CD14-positive monocyte (primary cell): ENCODE measurements at regions not wholly inside any gene's neighbourhood (a gene's known extent, or its start where the extent isn't known, plus 50 kb on each side); places are given as distances from the start of the nearest gene placed in this dataset.

Source experiments
- DNase-seq, 3 donors: peaks; one replicate each; pipeline ENCODE4 v3.0.0-alpha.2; 2011 to 2022
- H2AFZ ChIP-seq: 2 replicates; pipeline ENCODE4 v1.6.0; 2012; ENCODE audit warnings: mild to moderate bottlenecking, low read depth, low read length, inconsistent platforms; ENCODE audit not compliant: insufficient read depth, poor library complexity, severe bottlenecking
- H3K27ac ChIP-seq, 2 donors: 1 replicate in 1 of 2; 2 replicates in 1 of 2; pipeline ENCODE4 v1.5.1; 2012 to 2013; ENCODE audit warnings: low read length in 2 of 2, control low read depth in 1 of 2, inconsistent platforms in 1 of 2, low read depth in 1 of 2, mild to moderate bottlenecking in 1 of 2
- H3K27me3 ChIP-seq, 2 donors: one replicate each; pipeline versions ENCODE4 v1.6.0 to v1.6.1; 2011 to 2013; ENCODE audit warnings: low read length in 2 of 2; ENCODE audit not compliant: control insufficient read depth in 2 of 2, insufficient read depth in 2 of 2
- H3K36me3 ChIP-seq, 2 donors: replicated peaks in 1 of 2; 1 replicate in 1 of 2; 2 replicates in 1 of 2; pipeline versions ENCODE4 v1.5.1 to v1.6.1; 2012 to 2013; ENCODE audit warnings: low read length in 2 of 2, control low read depth in 1 of 2, inconsistent platforms in 1 of 2, mild to moderate bottlenecking in 1 of 2; ENCODE audit not compliant: insufficient read depth in 2 of 2, control insufficient read depth in 1 of 2
- H3K4me1 ChIP-seq, 2 donors: 1 replicate in 1 of 2; 2 replicates in 1 of 2; pipeline versions ENCODE4 v1.5.1 to v1.6.1; 2012 to 2013; ENCODE audit warnings: low read length in 2 of 2, control low read depth in 1 of 2, inconsistent platforms in 1 of 2, mild to moderate bottlenecking in 1 of 2, moderate library complexity in 1 of 2; ENCODE audit not compliant: insufficient read depth in 2 of 2, control insufficient read depth in 1 of 2
- H3K4me2 ChIP-seq: replicated peaks from 2 replicates; pipeline ENCODE3; 2012; ENCODE audit warnings: low read length, moderate library complexity, mild to moderate bottlenecking; ENCODE audit not compliant: poor library complexity, severe bottlenecking; ENCODE audit errors: extremely low read depth
- H3K4me3 ChIP-seq, 3 experiments: fragments of 200-600 bp in 1 of 3; sonication (generic) in 1 of 3; replicated peaks in 1 of 3; 1 replicate in 2 of 3; 2 replicates in 1 of 3; pipeline ENCODE4 v1.5.1; 2011 to 2013; ENCODE audit warnings: low read length in 3 of 3, mild to moderate bottlenecking in 3 of 3, control low read depth in 2 of 3, low read depth in 2 of 3, inconsistent platforms in 1 of 3, moderate library complexity in 1 of 3
- H3K79me2 ChIP-seq: 2 replicates; pipeline ENCODE4 v1.6.0; 2012; ENCODE audit warnings: mild to moderate bottlenecking, control low read depth, inconsistent platforms, low read length, moderate library complexity; ENCODE audit not compliant: insufficient read depth
- H3K9ac ChIP-seq: 2 replicates; pipeline ENCODE4 v1.6.0; 2017; ENCODE audit warnings: low read length, mild to moderate bottlenecking; ENCODE audit not compliant: insufficient read depth, poor library complexity, severe bottlenecking
- H3K9me3 ChIP-seq, 2 donors: replicated peaks in 1 of 2; 1 replicate in 1 of 2; 2 replicates in 1 of 2; pipeline versions ENCODE4 v1.5.1 to v1.6.1; 2012 to 2013; ENCODE audit warnings: low read length in 2 of 2, control low read depth in 1 of 2; ENCODE audit not compliant: control insufficient read depth in 1 of 2, insufficient read depth in 1 of 2
- H4K20me1 ChIP-seq: 2 replicates; pipeline ENCODE4 v1.6.0; 2012; ENCODE audit warnings: mild to moderate bottlenecking, low read length, control low read depth, moderate library complexity; ENCODE audit not compliant: insufficient read depth
- H3K27ac Mint-ChIP-seq, 7 donors: one replicate each; pipeline ENCODE4 v1.8.0; 2020; ENCODE audit warnings: mild to moderate bottlenecking in 7 of 7, mixed read lengths in 7 of 7, moderate library complexity in 6 of 7, inconsistent platforms in 2 of 7
- H3K27me3 Mint-ChIP-seq, 3 donors: one replicate each; pipeline ENCODE4 v1.8.0; 2021 to 2022; ENCODE audit warnings: low read depth in 3 of 3, mild to moderate bottlenecking in 3 of 3, mixed read lengths in 3 of 3, moderate library complexity in 3 of 3, inconsistent platforms in 1 of 3
- H3K36me3 Mint-ChIP-seq, 2 donors: one replicate each; pipeline ENCODE4 v1.8.0; 2020; ENCODE audit warnings: mixed read lengths in 2 of 2, inconsistent platforms in 1 of 2, mild to moderate bottlenecking in 1 of 2
- H3K4me1 Mint-ChIP-seq: one replicate; pipeline ENCODE4 v1.8.0; 2020; ENCODE audit warnings: mild to moderate bottlenecking, mixed read lengths
- H3K4me3 Mint-ChIP-seq, 2 donors: one replicate each; pipeline ENCODE4 v1.8.0; 2020; ENCODE audit warnings: mild to moderate bottlenecking in 2 of 2, mixed read lengths in 2 of 2, moderate library complexity in 1 of 2
- H3K9me3 Mint-ChIP-seq, 7 donors: one replicate each; pipeline ENCODE4 v1.8.0; 2020 to 2022; ENCODE audit warnings: mixed read lengths in 7 of 7, mild to moderate bottlenecking in 6 of 7, moderate library complexity in 6 of 7, inconsistent platforms in 2 of 7
- WGBS: methylation state at CpG from one replicate; pipeline ENCODE4 v1.1.5; 2013; ENCODE audit warnings: missing lambda C conversion rate; ENCODE audit not compliant: insufficient coverage; 5-methylcytosine and 5-hydroxymethylcytosine counted together
- intact Hi-C, 2 donors: fragments of 100-400 bp; cut with micrococcal nuclease; formaldehyde crosslinking; loops; one replicate each; pipeline versions ENCODE4 v1.15.0 to v1.15.1; 2023
- TF ChIP-seq, protein P1 (sequence below): fragments of 200-600 bp; IDR thresholded peaks from one replicate; pipeline ENCODE4 v1.8.0; 2022; ENCODE audit warnings: antibody characterized with exemption, mild to moderate bottlenecking

DNA sequence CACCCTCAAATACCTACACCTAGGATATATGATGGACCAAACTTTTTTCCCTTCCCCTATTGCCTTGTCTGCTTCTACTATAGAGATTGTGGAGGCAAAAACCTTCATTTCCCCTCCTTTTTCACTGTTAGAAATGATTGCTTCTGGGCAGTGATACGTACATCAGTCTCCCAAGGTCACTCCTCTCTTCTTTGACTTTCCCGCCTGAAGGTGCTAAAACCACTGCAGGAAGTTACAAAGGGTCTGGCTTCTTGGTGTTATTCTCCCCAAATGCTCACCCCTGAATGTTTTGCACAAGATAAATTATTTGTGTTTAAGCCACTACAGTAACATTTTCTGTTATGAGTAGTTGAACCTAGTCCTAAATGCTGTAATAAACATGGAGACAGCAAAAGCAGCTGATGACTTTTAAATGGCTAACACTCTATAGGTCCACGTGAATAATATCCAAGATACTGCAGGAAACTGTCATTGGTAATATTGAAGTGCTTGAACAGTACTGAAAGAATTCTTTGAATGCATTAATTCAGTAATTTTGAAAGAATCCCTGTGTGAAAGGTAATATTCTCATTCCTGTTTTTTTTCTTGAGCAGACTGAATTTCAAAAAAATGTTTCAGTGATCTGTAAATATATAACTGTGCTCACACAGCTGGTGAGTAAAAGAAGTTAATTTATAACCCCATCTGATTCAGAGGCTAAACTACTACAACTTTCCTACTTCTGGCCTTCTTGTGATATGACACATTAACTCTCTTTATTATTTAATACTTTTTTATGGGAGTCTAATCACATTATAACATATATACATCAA lies 865.1 kb downstream of the EFNB2 start:
- H3K4me3 Mint-ChIP-seq: no peak overlapping the region

DNA sequence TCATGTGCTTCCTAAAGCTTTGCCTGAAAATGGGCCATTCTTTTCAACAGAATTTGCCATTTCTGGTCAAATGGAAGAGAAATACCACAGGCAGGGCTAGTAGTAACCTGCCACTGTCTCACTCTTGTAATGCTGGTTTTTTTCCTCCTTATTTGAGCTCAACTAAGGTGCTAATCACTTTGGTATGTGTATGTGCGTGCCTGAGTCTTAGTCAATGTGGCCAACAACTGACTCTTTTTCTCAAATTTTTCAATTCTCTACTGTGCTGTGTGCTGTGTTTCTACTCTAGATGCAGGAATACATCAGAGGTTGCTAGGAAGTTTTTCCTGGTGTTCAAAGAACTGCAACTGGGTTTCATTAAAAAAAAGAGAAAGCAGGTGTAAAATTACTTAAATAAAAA lies 870.2 kb downstream of the EFNB2 start:
- Histone ChIP-seq H3K36me3 (no peaks in the 10 kb centered on the region), H3K9ac (no peak overlapping the region), H3K4me2 (no peak overlapping the region), H4K20me1 (no peaks in the 10 kb centered on the region), H2AFZ (no peak overlapping the region), H3K4me1 (no peaks in the 10 kb centered on the region), H3K79me2 (no peaks in the 10 kb centered on the region), H3K9me3 (peaks cover 3 to 7% of the 10 kb centered on the region in 2 donors), H3K4me3 (no peak overlapping the region), H3K27me3 (no peaks in the 10 kb centered on the region), H3K27ac (no peak overlapping the region)
- H3K9me3 Mint-ChIP-seq: peaks cover 0 to 7% (median 5%) of the 10 kb centered on the region in 7 donors
- no peaks in the 10 kb centered on the region for H3K4me1 Mint-ChIP-seq
- intact Hi-C loops: no loop called here
- no peaks in the 10 kb centered on the region for H3K36me3 Mint-ChIP-seq
- H3K4me3 Mint-ChIP-seq: no peak overlapping the region
- H3K27me3 Mint-ChIP-seq: peaks cover 0 to under 1% (median 0%) of the 10 kb centered on the region in 3 donors
- no CpG with 5 or more reads among the region's 1 CpG for WGBS
- TF ChIP-seq, protein P1, sequence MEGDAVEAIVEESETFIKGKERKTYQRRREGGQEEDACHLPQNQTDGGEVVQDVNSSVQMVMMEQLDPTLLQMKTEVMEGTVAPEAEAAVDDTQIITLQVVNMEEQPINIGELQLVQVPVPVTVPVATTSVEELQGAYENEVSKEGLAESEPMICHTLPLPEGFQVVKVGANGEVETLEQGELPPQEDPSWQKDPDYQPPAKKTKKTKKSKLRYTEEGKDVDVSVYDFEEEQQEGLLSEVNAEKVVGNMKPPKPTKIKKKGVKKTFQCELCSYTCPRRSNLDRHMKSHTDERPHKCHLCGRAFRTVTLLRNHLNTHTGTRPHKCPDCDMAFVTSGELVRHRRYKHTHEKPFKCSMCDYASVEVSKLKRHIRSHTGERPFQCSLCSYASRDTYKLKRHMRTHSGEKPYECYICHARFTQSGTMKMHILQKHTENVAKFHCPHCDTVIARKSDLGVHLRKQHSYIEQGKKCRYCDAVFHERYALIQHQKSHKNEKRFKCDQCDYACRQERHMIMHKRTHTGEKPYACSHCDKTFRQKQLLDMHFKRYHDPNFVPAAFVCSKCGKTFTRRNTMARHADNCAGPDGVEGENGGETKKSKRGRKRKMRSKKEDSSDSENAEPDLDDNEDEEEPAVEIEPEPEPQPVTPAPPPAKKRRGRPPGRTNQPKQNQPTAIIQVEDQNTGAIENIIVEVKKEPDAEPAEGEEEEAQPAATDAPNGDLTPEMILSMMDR: no peak
- no peak overlapping the region for H3K27ac Mint-ChIP-seq
- no peak for DNase-seq

More for the DNA sequence above, 865.1 kb downstream of the EFNB2 start:
- peaks cover 0 to 2% (median 2%) of the 10 kb centered on the region in 7 donors for H3K9me3 Mint-ChIP-seq
- H3K27ac Mint-ChIP-seq: no peak overlapping the region
- TF ChIP-seq, protein P1: no peak
- DNase-seq: no peak
- no peak overlapping the region for H3K9ac ChIP-seq
- no peaks in the 10 kb centered on the region for H4K20me1 ChIP-seq
- no peaks in the 10 kb centered on the region for H3K79me2 ChIP-seq
- peaks cover 0 to 5% of the 10 kb centered on the region in 2 donors for H3K9me3 ChIP-seq
- H3K4me1 ChIP-seq: no peaks in the 10 kb centered on the region
- H2AFZ ChIP-seq: no peak overlapping the region
- H3K36me3 ChIP-seq: no peaks in the 10 kb centered on the region
- H3K27ac ChIP-seq: no peak overlapping the region
- H3K27me3 ChIP-seq: no peaks in the 10 kb centered on the region
- no peaks in the 10 kb centered on the region for H3K27me3 Mint-ChIP-seq
- H3K36me3 Mint-ChIP-seq: no peaks in the 10 kb centered on the region
- H3K4me3 ChIP-seq: no peak overlapping the region
- intact Hi-C loops: no loop called here
- no CpG with 5 or more reads among the region's 3 CpGs for WGBS
- H3K4me2 ChIP-seq: no peak overlapping the region
- H3K4me1 Mint-ChIP-seq: no peaks in the 10 kb centered on the region
